Mesenchymal stem cell (in vitro differentiated cells and primary cell): ENCODE measurements at regions not wholly inside any gene's neighbourhood (a gene's known extent, or its start where the extent isn't known, plus 50 kb on each side); places are given as distances from the start of the nearest gene placed in this dataset.

Experiments
- DNase-seq: peaks from one replicate; pipeline ENCODE4 v3.0.0-alpha.2; 2013
- H2AFZ ChIP-seq: one replicate; pipeline ENCODE4 v1.6.1; 2013; ENCODE audit warnings: low read depth, mild to moderate bottlenecking, control low read depth, inconsistent platforms, low read length, moderate library complexity
- H2AK5ac ChIP-seq: 2 replicates; pipeline ENCODE4 v1.6.1; 2013; ENCODE audit warnings: low read length, moderate library complexity, mild to moderate bottlenecking, inconsistent platforms; ENCODE audit not compliant: severe bottlenecking
- H2BK120ac ChIP-seq: one replicate; pipeline ENCODE4 v1.6.1; 2013; ENCODE audit warnings: low read depth, mild to moderate bottlenecking, inconsistent platforms, low read length, moderate library complexity
- H2BK12ac ChIP-seq, 2 experiments: one replicate each; pipeline ENCODE4 v1.6.1; 2013; ENCODE audit warnings: inconsistent platforms in 2 of 2, low read length in 2 of 2, mild to moderate bottlenecking in 2 of 2, moderate library complexity in 2 of 2, control low read depth in 1 of 2
- H2BK15ac ChIP-seq: one replicate; pipeline ENCODE4 v1.6.1; 2013; ENCODE audit warnings: mild to moderate bottlenecking, low read depth, inconsistent platforms; ENCODE audit not compliant: poor library complexity, severe bottlenecking
- H2BK5ac ChIP-seq: 2 replicates; pipeline ENCODE4 v1.6.1; 2013; ENCODE audit warnings: low read depth, mild to moderate bottlenecking, low read length, control low read depth, inconsistent platforms; ENCODE audit not compliant: poor library complexity, severe bottlenecking
- H3K14ac ChIP-seq, 2 experiments: one replicate each; pipeline ENCODE4 v1.6.1; 2013; ENCODE audit warnings: inconsistent platforms in 2 of 2, low read length in 2 of 2, control low read depth in 1 of 2, mild to moderate bottlenecking in 1 of 2, moderate library complexity in 1 of 2
- H3K18ac ChIP-seq, 2 experiments: one replicate each; pipeline ENCODE4 v1.6.1; 2013; ENCODE audit warnings: inconsistent platforms in 2 of 2, low read length in 2 of 2, control low read depth in 1 of 2, low read depth in 1 of 2, mild to moderate bottlenecking in 1 of 2
- H3K23ac ChIP-seq, 2 experiments: one replicate each; pipeline ENCODE4 v1.6.1; 2013; ENCODE audit warnings: inconsistent platforms in 2 of 2, low read length in 2 of 2, mild to moderate bottlenecking in 2 of 2, moderate library complexity in 2 of 2, control low read depth in 1 of 2
- H3K27ac ChIP-seq: 2 replicates; pipeline ENCODE4 v1.5.1; 2013; ENCODE audit warnings: mild to moderate bottlenecking, moderate library complexity, low read length, control low read depth, inconsistent platforms; ENCODE audit not compliant: poor library complexity, severe bottlenecking
- H3K27me3 ChIP-seq, 2 experiments: 2 replicates each; pipeline versions ENCODE4 v1.6.1 to v1.7.0; 2013; ENCODE audit warnings: low read length in 2 of 2, mild to moderate bottlenecking in 2 of 2, moderate library complexity in 2 of 2, control low read depth in 1 of 2, inconsistent platforms in 1 of 2; ENCODE audit not compliant: control insufficient read depth in 1 of 2, insufficient read depth in 1 of 2
- H3K36me3 ChIP-seq, 2 experiments: 2 replicates each; pipeline versions ENCODE4 v1.6.1 to v1.7.0; 2013; ENCODE audit warnings: low read length in 2 of 2, control low read depth in 1 of 2, inconsistent platforms in 1 of 2, low read depth in 1 of 2, mild to moderate bottlenecking in 1 of 2; ENCODE audit not compliant: insufficient read depth in 2 of 2, control insufficient read depth in 1 of 2
- H3K4ac ChIP-seq, 2 experiments: one replicate each; pipeline ENCODE4 v1.6.1; 2013; ENCODE audit warnings: inconsistent platforms in 2 of 2, low read length in 2 of 2, mild to moderate bottlenecking in 2 of 2, moderate library complexity in 2 of 2, control low read depth in 1 of 2, low read depth in 1 of 2
- H3K4me1 ChIP-seq: 2 replicates; pipeline ENCODE4 v1.6.1; 2013; ENCODE audit warnings: low read depth, low read length, control low read depth; ENCODE audit not compliant: control insufficient read depth, insufficient read depth
- H3K4me2 ChIP-seq: 2 replicates; pipeline ENCODE4 v1.6.1; 2013; ENCODE audit warnings: low read length, mild to moderate bottlenecking, inconsistent platforms; ENCODE audit not compliant: poor library complexity, severe bottlenecking
- H3K4me3 ChIP-seq, 2 experiments: 2 replicates each; pipeline versions ENCODE4 v1.5.1 to v1.7.0; 2013; ENCODE audit warnings: low read length in 2 of 2, mild to moderate bottlenecking in 2 of 2, control low read depth in 1 of 2, low read depth in 1 of 2; ENCODE audit not compliant: insufficient read depth in 1 of 2
- H3K79me1 ChIP-seq: replicated peaks from 2 replicates; pipeline ENCODE4 v1.6.1; 2013; ENCODE audit warnings: mild to moderate bottlenecking, control low read depth, low read length, inconsistent platforms; ENCODE audit not compliant: poor library complexity, severe bottlenecking
- H3K9ac ChIP-seq: 2 replicates; pipeline ENCODE4 v1.7.0; 2013; ENCODE audit warnings: mild to moderate bottlenecking, low read length, moderate library complexity
- H3K9me3 ChIP-seq: 2 replicates; pipeline ENCODE4 v1.7.0; 2013; ENCODE audit warnings: mild to moderate bottlenecking, low read length; ENCODE audit not compliant: control insufficient read depth
- H4K8ac ChIP-seq: one replicate; pipeline ENCODE4 v1.6.1; 2013; ENCODE audit warnings: inconsistent platforms, mild to moderate bottlenecking, low read length, moderate library complexity
- H4K91ac ChIP-seq: one replicate; pipeline ENCODE4 v1.6.1; 2013; ENCODE audit warnings: mild to moderate bottlenecking, low read length, inconsistent platforms
- WGBS: methylation state at CpG from one replicate; pipeline ENCODE4 v1.1.7; 2013; ENCODE audit warnings: mixed read lengths; 5-methylcytosine and 5-hydroxymethylcytosine counted together

DNA sequence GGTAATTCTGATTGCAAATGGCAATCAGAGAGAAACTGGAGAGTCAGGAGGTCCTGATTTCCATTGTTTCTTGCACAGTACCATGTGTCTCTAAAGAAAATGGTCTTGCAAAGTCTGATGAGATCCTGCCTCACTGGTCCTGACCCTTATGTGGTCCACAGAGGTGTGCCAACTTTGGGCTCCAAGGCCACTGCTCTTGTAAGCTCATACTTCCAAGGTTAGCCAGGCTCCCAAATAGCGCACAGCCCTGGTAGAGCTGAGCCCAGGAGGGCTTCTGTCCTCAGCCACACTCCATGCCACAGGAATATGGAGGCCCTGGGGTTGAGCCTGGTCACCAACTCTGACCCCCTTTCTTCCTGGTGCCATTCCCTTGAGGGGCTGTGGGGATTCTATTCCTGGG, 80.7 kb downstream of the SDC1 start:
- Histone ChIP-seq H3K18ac (no peak overlapping the region), H4K8ac (no peak overlapping the region), H3K23ac (no peak overlapping the region), H4K91ac (no peak overlapping the region), H2BK5ac (no peak overlapping the region), H3K4me1 (peaks cover 17% of the 10 kb centered on the region), H2BK120ac (no peak overlapping the region), H2BK12ac (peak overlapping the region in 1 of 2 experiments; percentile 28), H3K4ac (no peak overlapping the region), H2AFZ (no peak overlapping the region), H3K79me1 (no peaks in the 10 kb centered on the region), H3K14ac (no peak overlapping the region), H2AK5ac (no peak overlapping the region), H2BK15ac (no peak overlapping the region), H3K27ac (no peak overlapping the region), H3K4me3 (no peak overlapping the region), H3K36me3 (no peaks in the 10 kb centered on the region), H3K9ac (no peak overlapping the region), H3K9me3 (no peaks in the 10 kb centered on the region), H3K4me2 (no peak overlapping the region), H3K27me3 (no peaks in the 10 kb centered on the region)
- no peak for DNase-seq
- 100% methylated on average over 1 of the region's 1 CpG for WGBS

DNA sequence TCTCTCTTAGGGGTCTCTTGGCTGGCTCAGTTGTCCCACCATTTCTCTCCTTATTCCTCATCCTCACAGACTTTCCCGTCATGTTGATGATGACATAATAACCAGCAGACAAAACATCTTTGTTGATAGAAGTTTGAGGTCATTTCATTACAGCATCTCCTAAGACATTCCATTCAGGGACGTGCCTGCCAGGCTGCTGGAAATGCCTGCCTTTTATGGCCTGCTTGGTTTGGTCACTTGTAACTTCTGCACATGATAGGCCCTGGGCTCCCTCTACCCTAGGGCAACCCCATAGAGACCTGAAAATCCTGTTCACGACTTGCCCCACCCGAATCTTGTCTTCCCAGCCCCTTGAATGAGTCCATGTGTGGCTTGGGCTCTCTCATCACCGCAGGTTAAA, 81.7 kb downstream of the SDC1 start:
- Histone ChIP-seq H3K27me3 (no peaks in the 10 kb centered on the region), H2AFZ (no peak overlapping the region), H3K14ac (no peak overlapping the region), H3K4ac (no peak overlapping the region), H4K8ac (no peak overlapping the region), H3K9me3 (no peaks in the 10 kb centered on the region), H3K9ac (no peak overlapping the region), H3K18ac (no peak overlapping the region), H3K4me3 (no peak overlapping the region), H3K4me1 (peaks cover 14% of the 10 kb centered on the region), H3K27ac (no peak overlapping the region), H3K79me1 (no peaks in the 10 kb centered on the region), H3K4me2 (no peak overlapping the region), H2BK120ac (no peak overlapping the region), H3K36me3 (no peaks in the 10 kb centered on the region), H4K91ac (no peak overlapping the region), H2BK12ac (no peak overlapping the region), H3K23ac (no peak overlapping the region), H2BK5ac (no peak overlapping the region), H2AK5ac (peak overlapping the region; percentile 14), H2BK15ac (no peak overlapping the region)
- peak; percentile 46 for DNase-seq
- WGBS, result 76% methylated on average over 5 of the region's 5 CpGs

DNA sequence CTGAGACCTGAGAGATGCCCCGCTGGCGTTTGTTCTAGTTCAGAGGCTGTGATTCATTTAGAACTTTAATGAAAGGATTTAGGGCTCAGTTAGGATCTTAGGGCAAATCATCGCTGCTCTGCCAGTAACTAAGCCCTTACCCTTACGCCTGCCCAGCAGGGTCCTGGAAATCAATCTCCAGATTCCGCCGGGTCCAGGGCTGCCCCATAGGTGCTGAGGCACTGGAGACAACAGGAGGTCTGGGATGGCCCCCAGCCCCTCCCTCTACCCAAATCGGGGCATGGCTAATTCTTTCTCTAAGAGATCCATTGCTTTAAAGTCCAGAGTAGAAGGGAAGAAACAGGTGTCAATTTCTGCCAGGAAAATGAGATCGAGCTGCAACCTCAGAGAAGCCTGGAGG, 83.1 kb downstream of the SDC1 start:
- Histone ChIP-seq H2AK5ac (peak overlapping the region; percentile 40), H2AFZ (no peak overlapping the region), H2BK120ac (no peak overlapping the region), H3K4me1 (peaks cover 19% of the 10 kb centered on the region), H3K23ac (no peak overlapping the region), H3K27me3 (no peaks in the 10 kb centered on the region), H2BK5ac (no peak overlapping the region), H2BK12ac (no peak overlapping the region), H3K79me1 (no peaks in the 10 kb centered on the region), H2BK15ac (no peak overlapping the region), H4K91ac (no peak overlapping the region), H3K4me2 (no peak overlapping the region), H3K4me3 (no peak overlapping the region), H3K9me3 (no peaks in the 10 kb centered on the region), H4K8ac (no peak overlapping the region), H3K14ac (no peak overlapping the region), H3K4ac (no peak overlapping the region), H3K18ac (no peak overlapping the region), H3K27ac (no peak overlapping the region), H3K9ac (peak overlapping the region; percentile 39), H3K36me3 (no peaks in the 10 kb centered on the region)
- WGBS, result 96% methylated on average over 7 of the region's 8 CpGs
- no peak for DNase-seq

DNA sequence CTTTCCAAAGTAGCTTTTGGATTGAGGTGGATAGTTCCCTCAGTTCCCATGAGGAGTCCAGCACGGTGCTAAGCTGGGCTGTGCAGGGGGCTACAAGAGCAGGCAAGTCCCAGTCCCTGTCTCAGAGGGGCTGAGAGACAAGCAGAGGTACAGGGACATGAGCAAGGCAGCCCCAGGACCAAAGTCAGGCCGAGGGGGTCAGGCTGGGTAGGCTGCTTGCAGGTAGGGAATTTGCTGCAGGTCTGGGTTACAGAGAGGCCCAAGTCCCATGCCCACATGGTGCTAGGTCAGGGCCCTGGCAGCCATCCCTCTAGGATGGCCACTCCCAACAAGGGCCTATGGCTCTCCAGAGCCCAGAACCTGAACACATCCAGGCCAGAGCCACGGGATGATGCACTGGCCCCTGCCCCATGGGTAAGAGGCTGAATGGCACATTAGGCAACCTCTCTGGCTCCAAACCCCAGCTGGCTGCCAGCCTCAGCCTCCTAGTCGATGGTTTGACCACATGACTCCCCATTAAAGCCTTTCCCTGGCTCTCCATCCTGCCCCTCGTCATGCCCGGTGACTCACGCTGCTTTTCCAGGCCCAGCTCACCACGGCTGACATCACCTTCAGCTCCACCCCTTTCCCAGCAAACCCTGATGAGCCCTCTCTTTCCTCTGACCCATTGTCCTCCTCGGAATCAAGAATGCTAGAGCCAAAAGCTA, 83.7 kb downstream of the SDC1 start:
- Histone ChIP-seq H3K9me3 (no peaks in the 10 kb centered on the region), H3K4me3 (no peak overlapping the region), H4K91ac (peak overlapping the region; percentile 4), H3K4me1 (peaks cover 21% of the 10 kb centered on the region), H2AFZ (no peak overlapping the region), H3K4me2 (no peak overlapping the region), H3K79me1 (no peaks in the 10 kb centered on the region), H3K14ac (peak overlapping the region in 1 of 2 experiments; percentile 32), H3K27ac (no peak overlapping the region), H2AK5ac (peak overlapping the region; percentile 12), H3K23ac (no peak overlapping the region), H2BK5ac (no peak overlapping the region), H3K18ac (peak overlapping the region in 1 of 2 experiments; percentile 2), H3K9ac (peak overlapping the region; percentile 39), H3K27me3 (no peaks in the 10 kb centered on the region), H3K4ac (no peak overlapping the region), H4K8ac (peak overlapping the region; percentile 42), H3K36me3 (no peaks in the 10 kb centered on the region), H2BK120ac (no peak overlapping the region), H2BK15ac (no peak overlapping the region), H2BK12ac (no peak overlapping the region)
- peak; percentile 82 for DNase-seq
- WGBS, result 51% methylated on average over 9 of the region's 9 CpGs
